Esophagus squamous epithelium (tissue), 5 donors: ENCODE measurements at regions not wholly inside any gene's neighbourhood (a gene's known extent, or its start where the extent isn't known, plus 50 kb on each side); places are given as distances from the start of the nearest gene placed in this dataset.
A peak's percentile ranks its signal among the peaks of the same experiment; 100 is the strongest.

Source experiments
- DNase-seq: peaks from one replicate; lab custom pipeline; 2025; lab: John Stamatoyannopoulos, UW
- H3K27ac ChIP-seq, 4 donors: fragments of 200-600 bp; sonication (generic); one replicate each; pipeline ENCODE4 v1.5.1; 2016 to 2019; ENCODE audit warnings: mild to moderate bottlenecking in 1 of 4
- H3K27me3 ChIP-seq, 4 donors: fragments of 200-600 bp; sonication (generic); 1 replicate in 3 of 4; 2 replicates in 1 of 4; pipeline versions ENCODE4 v1.5.1 to v1.6.0; 2017 to 2021; ENCODE audit warnings: antibody characterized with exemption in 1 of 4
- H3K36me3 ChIP-seq, 3 donors: fragments of 200-600 bp; sonication (generic); one replicate each; pipeline ENCODE4 v1.5.1; 2016 to 2019
- H3K4me1 ChIP-seq, 3 donors: fragments of 200-600 bp; sonication (generic); one replicate each; pipeline ENCODE4 v1.5.1; 2017 to 2019
- H3K4me3 ChIP-seq, 4 donors: fragments of 200-600 bp; sonication (generic); 1 replicate in 3 of 4; 2 replicates in 1 of 4; pipeline ENCODE4 v1.5.1; 2016 to 2019; ENCODE audit warnings: mild to moderate bottlenecking in 2 of 4, moderate library complexity in 1 of 4
- H3K9me3 ChIP-seq, 3 donors: fragments of 200-600 bp; sonication (generic); one replicate each; pipeline ENCODE4 v1.5.1; 2016 to 2019
- CTCF ChIP-seq, 6 experiments: fragments of 450-650 bp in 4 of 6; fragments of 200-600 bp in 2 of 6; sonication (generic) in 2 of 6; IDR thresholded peaks; one replicate each; pipeline ENCODE4 v1.5.1; 2016 to 2019; ENCODE audit warnings: antibody characterized with exemption in 6 of 6, mild to moderate bottlenecking in 4 of 6, moderate library complexity in 4 of 6
- POLR2A ChIP-seq, 4 donors: fragments of 450-650 bp; IDR thresholded peaks; one replicate each; pipeline ENCODE4 v1.6.1; 2017; ENCODE audit warnings: antibody characterized with exemption in 4 of 4, mild to moderate bottlenecking in 4 of 4, moderate library complexity in 3 of 4
- WGBS, 2 donors: methylation state at CpG; one replicate each; pipeline ENCODE4 v1.1.5; 2018; 5-methylcytosine and 5-hydroxymethylcytosine counted together
- intact Hi-C: fragments of 100-400 bp; cut with DNase I; formaldehyde crosslinking; loops from one replicate; pipeline ENCODE4 v1.15.0; 2022
- donor health status: DM: yes; HTN: yes; CAD: no.

GRCh38 chr7:17672783-17673182, 267.5 kb downstream of the SNX13 start:
- TF ChIP-seq POLR2A (IDR thresholded peaks at IDR 0.05) (no peak), CTCF (IDR thresholded peaks at IDR 0.05) (no peak)
- intact Hi-C loops, result no loop called here
- Histone ChIP-seq H3K27me3 (no peaks in the 10 kb centered on the region), H3K4me1 (peaks cover 0 to 8% (median 3%) of the 10 kb centered on the region in 3 donors), H3K27ac (no peak overlapping the region), H3K9me3 (no peaks in the 10 kb centered on the region), H3K36me3 (no peaks in the 10 kb centered on the region), H3K4me3 (no peak overlapping the region)
- WGBS, 2 donors, result 60 to 64% methylated on average over 4 of the region's 4 CpGs
- DNase-seq, result no peak

GRCh38 chr7:17674166-17674942, 265.9 kb downstream of the SNX13 start:
- Histone ChIP-seq H3K27ac (peak overlapping the region in 2 of 4 donors; percentile 7 to 34), H3K9me3 (no peaks in the 10 kb centered on the region), H3K36me3 (no peaks in the 10 kb centered on the region), H3K27me3 (no peaks in the 10 kb centered on the region), H3K4me1 (peaks cover 0 to 14% (median 5%) of the 10 kb centered on the region in 3 donors), H3K4me3 (no peak overlapping the region)
- DNase-seq, result no peak
- TF ChIP-seq CTCF (IDR thresholded peaks at IDR 0.05), result no peak
- no peak for TF ChIP-seq POLR2A (IDR thresholded peaks at IDR 0.05)
- 32 to 51% methylated on average over 8 of the region's 8 CpGs for WGBS, 2 donors
- intact Hi-C loops, result no loop called here

GRCh38 chr7:17674943-17675608, 265.2 kb downstream of the SNX13 start:
- DNase-seq, result no peak
- Histone ChIP-seq H3K27ac (peak overlapping the region in 1 of 4 donors; percentile 34), H3K36me3 (no peaks in the 10 kb centered on the region), H3K4me1 (peaks cover under 1 to 21% (median 13%) of the 10 kb centered on the region in 3 donors), H3K27me3 (no peaks in the 10 kb centered on the region), H3K9me3 (no peaks in the 10 kb centered on the region), H3K4me3 (no peak overlapping the region)
- WGBS, 2 donors, result 63 to 75% methylated on average over 5 of the region's 5 CpGs
- TF ChIP-seq CTCF (IDR thresholded peaks at IDR 0.05) (no peak), POLR2A (IDR thresholded peaks at IDR 0.05) (no peak)
- intact Hi-C loops, result no loop called here

GRCh38 chr7:17677408-17677807, 262.9 kb downstream of the SNX13 start:
- no peak overlapping the region for H3K4me3 ChIP-seq
- peaks cover 4 to 31% (median 25%) of the 10 kb centered on the region in 3 donors for H3K4me1 ChIP-seq
- no peak overlapping the region for H3K27ac ChIP-seq
- no peaks in the 10 kb centered on the region for H3K27me3 ChIP-seq
- 66 to 72% methylated on average over 2 of the region's 2 CpGs for WGBS, 2 donors
- TF ChIP-seq CTCF (IDR thresholded peaks at IDR 0.05) (no peak), POLR2A (IDR thresholded peaks at IDR 0.05) (no peak)
- DNase-seq, result no peak
- no peaks in the 10 kb centered on the region for H3K36me3 ChIP-seq
- no peaks in the 10 kb centered on the region for H3K9me3 ChIP-seq
- intact Hi-C loops, result no loop called here

- 94 to 100% methylated on average over 2 of the region's 2 CpGs for WGBS, 2 donors
- Histone ChIP-seq H3K4me1 (peaks cover 4 to 37% (median 24%) of the 10 kb centered on the region in 3 donors), H3K36me3 (no peaks in the 10 kb centered on the region), H3K9me3 (no peaks in the 10 kb centered on the region), H3K27me3 (no peaks in the 10 kb centered on the region), H3K27ac (peak overlapping the region in 1 of 4 donors; percentile 70), H3K4me3 (no peak overlapping the region)
- TF ChIP-seq POLR2A (IDR thresholded peaks at IDR 0.05), result no peak
- TF ChIP-seq CTCF (IDR thresholded peaks at IDR 0.05), result no peak
- intact Hi-C loops, result no loop called here
- DNase-seq, result no peak
These were observed 261.4 kb downstream of the SNX13 start for GRCh38 chr7:17678896-17679295.
